GM21390 (cell line): ENCODE measurements at regions not wholly inside any gene's neighbourhood (a gene's known extent, or its start where the extent isn't known, plus 50 kb on each side); places are given as distances from the start of the nearest gene placed in this dataset.

Experiments used
- ATAC-seq: cut with Tn5 transposase; IDR thresholded peaks from one replicate; pipeline ENCODE4 v1.9.1; 2021; ENCODE audit not compliant: unreplicated experiment

- no peak for ATAC-seq
These were observed 1134.4 kb upstream of the TSPY4 start for GRCh38 chrY:8202837-8203236.

- ATAC-seq: no peak
These were observed 1096.1 kb upstream of the TSPY4 start for GRCh38 chrY:8241144-8241543.

- ATAC-seq: no peak
These were observed 1063.5 kb upstream of the TSPY4 start for GRCh38 chrY:8273807-8274206.

DNA sequence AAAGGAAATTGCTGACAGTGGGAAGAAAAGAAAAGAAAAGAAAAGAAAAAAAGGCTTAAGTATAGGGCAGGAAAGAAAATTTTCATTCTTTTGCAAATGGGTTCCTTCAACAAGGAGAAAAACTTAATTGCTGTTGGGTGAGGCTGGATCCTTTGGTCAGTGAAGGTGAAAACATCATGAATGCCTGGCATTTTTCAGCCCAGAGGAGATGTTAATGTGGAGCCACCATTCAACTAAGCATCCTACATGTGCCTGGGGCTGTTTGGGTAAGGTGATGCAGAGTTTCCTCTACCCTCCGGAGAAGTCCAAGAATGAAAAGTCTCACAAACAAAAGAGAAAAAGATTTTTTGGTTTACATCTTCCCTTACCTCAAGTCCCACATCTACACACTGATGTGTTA lies 1032.2 kb upstream of the TSPY4 start:
- ATAC-seq: no peak

GRCh38 chrY:8324113-8324512 lies 1013.2 kb upstream of the TSPY4 start:
- no peak for ATAC-seq

DNA sequence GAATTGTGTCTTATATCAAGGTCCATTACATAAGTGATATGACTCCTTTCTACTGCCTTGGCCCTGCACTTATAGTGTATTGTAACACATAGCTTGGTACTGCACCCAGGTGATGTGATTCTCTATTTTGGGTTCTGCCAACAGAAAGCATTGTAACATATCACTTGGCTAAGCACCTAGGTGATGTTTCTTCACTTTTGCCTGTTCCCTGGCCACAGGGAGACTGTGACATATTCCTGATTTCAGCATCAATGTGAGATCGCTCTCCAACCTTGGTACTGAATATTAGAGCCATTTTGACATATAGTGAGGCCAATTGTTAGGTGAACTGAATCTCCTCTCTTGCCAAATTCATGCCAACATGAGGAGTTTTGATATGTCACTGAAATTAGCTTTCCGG lies 1010.3 kb upstream of the TSPY4 start:
- no peak for ATAC-seq

- no peak for ATAC-seq
These were observed 1009.4 kb upstream of the TSPY4 start for GRCh38 chrY:8327708-8328354.

GRCh38 chrY:8329431-8329830 lies 1007.8 kb upstream of the TSPY4 start:
- ATAC-seq: no peak

DNA sequence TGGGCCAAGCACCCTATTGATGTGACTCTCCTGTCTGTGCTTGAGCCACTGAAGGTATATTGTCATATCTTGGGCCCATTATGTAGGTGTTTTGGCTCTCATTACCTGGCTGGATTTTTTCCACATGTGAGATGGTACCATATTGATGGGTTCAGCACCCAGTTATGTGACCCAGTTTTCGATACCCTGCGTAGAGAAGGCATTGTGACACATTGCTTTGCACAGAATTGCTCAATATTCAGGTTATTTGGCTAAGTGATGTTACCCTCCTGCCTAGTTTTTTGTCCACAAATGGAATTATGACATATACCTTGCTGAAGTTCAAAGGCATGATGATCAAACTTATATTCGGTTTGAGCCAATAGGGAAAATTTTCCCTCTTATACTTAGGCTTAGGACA lies 1007.3 kb upstream of the TSPY4 start:
- no peak for ATAC-seq

DNA sequence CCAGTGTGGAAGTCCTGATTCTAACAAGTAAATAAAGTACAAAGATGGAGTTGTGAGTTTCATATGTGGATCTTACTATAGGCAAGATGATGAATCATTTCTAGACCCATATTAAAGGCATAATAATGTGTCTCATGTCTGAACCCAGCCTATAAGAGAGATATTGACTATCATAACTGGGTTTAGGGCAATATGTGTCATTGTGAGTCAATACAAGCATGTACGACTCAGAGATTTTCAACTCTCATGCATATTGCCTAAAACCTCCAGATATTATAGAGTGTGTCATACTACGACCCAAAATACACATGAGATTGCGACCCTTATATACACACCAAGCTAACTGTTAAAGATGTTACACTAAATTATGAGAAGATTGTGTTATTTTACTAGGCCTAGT lies 1003.9 kb upstream of the TSPY4 start:
- no peak for ATAC-seq

DNA sequence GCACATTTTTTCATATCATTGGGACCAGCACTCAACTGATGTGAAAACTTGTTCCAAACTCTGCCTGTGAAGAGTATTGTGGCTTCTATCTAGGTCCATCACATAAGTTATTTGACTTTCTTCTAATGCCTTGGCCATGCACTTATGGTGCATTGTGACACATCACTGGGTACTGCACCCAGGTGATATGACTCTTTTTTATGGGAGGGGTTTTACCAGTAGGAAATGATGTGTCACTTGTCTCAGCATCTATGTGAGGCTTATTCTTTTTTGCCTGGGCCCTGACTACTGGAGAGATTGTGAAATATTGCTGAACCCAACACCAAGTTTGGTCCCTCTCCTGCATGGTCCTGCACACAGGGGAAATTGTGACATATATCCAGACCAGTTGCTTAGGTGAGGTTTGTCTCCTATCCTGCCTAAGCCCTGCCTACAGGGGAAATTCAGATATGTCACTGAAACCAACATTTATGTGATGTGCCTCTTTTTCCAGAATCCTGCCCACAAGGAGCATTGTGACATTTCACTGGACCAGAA lies 1001.9 kb upstream of the TSPY4 start:
- ATAC-seq: no peak

GRCh38 chrY:8336112-8336774 lies 1001.0 kb upstream of the TSPY4 start:
- ATAC-seq: no peak

GRCh38 chrY:8341000-8341399 lies 996.3 kb upstream of the TSPY4 start:
- ATAC-seq: no peak

GRCh38 chrY:8342173-8342572 lies 995.1 kb upstream of the TSPY4 start:
- no peak for ATAC-seq

DNA sequence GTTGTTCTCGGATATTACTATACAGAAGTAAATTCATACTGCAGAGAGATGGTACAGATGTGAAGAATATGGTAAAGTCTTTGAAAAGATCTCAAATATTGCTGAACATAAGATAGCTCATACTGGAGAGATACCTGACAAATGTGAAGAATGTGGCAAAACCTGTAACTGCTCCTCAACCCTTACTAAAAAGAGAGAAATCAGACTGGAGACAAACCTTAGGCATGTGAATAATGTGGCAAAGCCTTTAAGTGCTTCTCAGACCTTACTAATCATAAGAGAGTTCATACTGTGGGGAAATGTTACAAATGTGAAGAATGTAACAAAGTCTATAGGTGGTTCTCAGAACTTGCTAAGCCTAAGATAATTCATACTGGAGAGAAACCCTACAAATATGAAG lies 986.0 kb upstream of the TSPY4 start:
- ATAC-seq: no peak

- ATAC-seq: no peak
These were observed 985.1 kb upstream of the TSPY4 start for GRCh38 chrY:8352201-8352600.

DNA sequence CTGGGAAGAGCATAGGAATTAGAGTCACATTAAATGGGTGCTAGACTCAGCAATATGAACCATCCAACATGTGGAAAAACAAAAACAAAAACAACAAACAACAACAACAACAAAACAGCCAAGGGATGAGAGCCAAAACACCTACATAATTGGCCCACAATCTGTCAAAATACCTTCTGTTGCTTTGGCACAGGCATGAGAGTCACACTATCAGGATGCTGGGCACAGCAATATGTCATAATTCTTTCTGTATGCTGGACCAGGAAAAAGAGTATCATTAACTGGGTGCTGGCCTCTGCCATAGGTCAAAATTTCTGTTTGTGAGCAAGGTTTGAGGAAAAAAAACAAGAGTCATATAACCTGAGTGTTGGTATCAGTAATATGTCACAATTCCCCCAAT lies 979.1 kb upstream of the TSPY4 start:
- no peak for ATAC-seq

DNA sequence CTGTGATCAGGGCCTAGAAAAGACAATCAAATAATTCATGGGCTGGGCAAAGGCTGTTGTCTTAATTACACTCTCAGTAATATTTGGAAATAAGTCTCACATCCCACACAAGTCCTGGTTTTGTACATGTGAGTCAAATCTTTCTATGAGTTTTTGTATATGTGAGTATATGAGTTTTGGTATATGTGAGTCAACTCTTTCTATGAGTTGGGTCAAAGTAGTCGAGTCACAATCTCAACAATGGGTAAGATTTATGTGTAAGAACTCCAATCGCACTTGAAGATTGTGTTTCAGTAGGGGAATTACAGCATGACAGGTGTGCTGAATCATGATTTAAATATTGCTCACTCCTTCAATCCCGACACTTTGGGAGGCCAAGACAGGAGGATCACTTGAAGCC lies 975.5 kb upstream of the TSPY4 start:
- ATAC-seq: no peak

DNA sequence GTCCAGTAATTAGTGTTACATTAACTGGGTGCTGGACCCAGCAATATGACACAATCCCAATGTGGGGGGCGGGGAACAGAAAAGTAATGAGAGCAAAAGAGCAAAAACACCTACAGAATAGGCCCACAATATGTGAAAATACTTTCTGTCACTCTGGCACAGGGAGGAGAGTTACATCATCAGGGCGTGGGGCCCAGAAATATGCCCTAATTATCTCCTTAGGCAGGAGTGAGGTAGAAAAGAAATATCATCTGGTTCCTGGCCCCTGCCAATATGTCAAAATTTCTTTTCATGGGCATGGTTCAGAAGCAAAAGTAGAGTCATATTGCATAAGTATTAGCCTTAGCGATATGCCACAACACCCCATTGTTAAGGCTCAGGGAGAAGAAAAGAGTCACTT lies 959.8 kb upstream of the TSPY4 start:
- no peak for ATAC-seq

GRCh38 chrY:8379800-8380199 lies 957.5 kb upstream of the TSPY4 start:
- ATAC-seq: no peak

DNA sequence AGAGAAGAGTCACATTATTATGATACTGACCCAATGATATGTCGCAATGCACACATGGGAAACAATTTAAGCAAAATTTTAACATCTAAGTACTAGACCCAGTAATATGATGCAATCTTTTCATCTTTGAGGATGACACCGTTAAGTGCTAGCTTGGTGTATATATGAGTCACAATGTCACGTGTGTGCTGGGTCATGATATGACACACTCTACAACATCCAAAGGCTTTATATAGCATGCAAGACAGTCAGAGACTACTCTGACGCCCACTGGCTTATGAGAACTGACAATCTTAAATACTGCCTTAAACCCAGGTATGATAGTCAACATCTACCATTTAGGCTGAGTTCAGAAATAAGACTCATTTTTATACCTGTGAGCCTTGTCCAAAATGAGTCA lies 955.8 kb upstream of the TSPY4 start:
- ATAC-seq: peak; percentile 58

DNA sequence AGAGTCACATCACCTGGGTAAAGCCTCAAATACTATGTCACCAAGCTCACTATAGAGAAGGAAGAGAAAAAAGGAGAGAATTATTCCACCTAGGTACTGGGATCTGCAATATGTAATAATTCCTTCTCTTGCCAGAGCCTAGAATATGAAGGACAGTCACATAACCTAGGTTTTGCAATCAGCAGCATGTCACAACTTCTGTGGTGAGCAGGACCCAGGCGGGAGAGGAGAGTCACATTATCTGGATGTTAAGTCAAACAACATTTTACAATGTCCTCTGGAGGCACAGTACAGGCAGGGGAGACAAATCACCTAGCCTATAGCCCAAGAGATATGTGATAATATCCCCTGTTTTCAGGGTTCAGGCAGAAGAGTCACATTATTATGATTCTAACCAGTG lies 951.2 kb upstream of the TSPY4 start:
- no peak for ATAC-seq

DNA sequence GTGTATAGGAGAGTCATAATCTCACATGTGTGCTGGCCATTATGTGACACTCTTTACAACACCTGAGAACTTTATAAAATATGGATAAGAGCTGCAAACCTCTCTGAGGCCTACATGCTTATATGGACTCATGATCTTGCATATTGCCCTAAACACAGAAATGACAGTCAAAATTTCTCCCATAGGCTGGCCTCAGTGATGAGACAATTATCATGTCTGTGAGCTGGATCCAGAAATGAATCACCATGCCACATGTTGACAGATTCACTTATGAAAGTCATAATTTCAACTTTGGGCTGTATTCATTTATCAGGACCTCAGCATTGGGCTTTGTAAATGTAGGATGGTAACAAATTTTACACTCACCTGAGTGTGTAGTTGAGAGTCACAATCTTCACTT lies 948.8 kb upstream of the TSPY4 start:
- no peak for ATAC-seq
